ENCODE measurements at regions not wholly inside any gene's neighbourhood (a gene's known extent, or its start where the extent isn't known, plus 50 kb on each side); places are given as distances from the start of the nearest gene placed in this dataset.

DNA sequence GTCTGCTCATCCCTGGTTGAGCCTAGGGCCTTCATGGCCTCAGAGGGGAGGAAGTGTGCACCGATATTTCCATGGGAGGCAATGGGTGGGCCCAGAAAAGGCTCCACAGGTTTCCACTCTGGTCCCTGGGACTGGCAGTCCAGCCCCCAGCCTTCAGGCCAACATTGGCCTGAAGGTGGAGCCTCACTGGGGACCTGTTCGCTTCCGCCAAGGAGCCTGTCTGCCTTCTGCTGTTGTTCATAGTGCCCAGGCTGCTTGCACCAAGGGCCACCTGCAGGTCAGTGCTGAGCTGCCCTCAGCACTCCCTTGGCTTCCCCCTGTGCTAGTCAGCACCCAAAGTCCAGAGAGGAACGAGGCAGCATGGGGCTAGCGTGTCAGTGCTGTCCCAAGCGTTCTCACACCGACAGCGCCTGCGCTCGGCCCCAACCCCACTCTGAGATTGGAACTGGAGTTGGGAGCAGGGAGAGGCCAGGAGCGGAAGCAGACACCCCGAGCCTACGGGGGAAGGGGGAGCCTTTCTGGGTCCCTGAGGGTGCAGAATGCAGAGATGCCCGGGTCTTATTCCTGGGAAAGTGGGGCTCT, 720.7 kb downstream of the PCDH18 start:
- TF ChIP-seq SPI1 (IDR thresholded peaks at IDR 0.05; ENCODE audit: borderline replicate concordance, low read depth) (no peak), POLR2AphosphoS5 (IDR thresholded peaks at IDR 0.05; ENCODE audit: low read depth) (no peak), GABPA (IDR thresholded peaks at IDR 0.05; ENCODE audit: low read depth) (no peak)
- TF ChIP-seq, protein P1, sequence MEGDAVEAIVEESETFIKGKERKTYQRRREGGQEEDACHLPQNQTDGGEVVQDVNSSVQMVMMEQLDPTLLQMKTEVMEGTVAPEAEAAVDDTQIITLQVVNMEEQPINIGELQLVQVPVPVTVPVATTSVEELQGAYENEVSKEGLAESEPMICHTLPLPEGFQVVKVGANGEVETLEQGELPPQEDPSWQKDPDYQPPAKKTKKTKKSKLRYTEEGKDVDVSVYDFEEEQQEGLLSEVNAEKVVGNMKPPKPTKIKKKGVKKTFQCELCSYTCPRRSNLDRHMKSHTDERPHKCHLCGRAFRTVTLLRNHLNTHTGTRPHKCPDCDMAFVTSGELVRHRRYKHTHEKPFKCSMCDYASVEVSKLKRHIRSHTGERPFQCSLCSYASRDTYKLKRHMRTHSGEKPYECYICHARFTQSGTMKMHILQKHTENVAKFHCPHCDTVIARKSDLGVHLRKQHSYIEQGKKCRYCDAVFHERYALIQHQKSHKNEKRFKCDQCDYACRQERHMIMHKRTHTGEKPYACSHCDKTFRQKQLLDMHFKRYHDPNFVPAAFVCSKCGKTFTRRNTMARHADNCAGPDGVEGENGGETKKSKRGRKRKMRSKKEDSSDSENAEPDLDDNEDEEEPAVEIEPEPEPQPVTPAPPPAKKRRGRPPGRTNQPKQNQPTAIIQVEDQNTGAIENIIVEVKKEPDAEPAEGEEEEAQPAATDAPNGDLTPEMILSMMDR (IDR thresholded peaks at IDR 0.05; ENCODE audit: insufficient read depth, low read length) = no peak

All from HL-60 (cell line).